Activated CD4-positive, alpha-beta T cell treated with anti-CD3 and anti-CD28 coated beads for 48 hours (primary cell): ENCODE measurements at regions not wholly inside any gene's neighbourhood (a gene's known extent, or its start where the extent isn't known, plus 50 kb on each side); places are given as distances from the start of the nearest gene placed in this dataset.
"Not testable (repeated sequence)": the region's sequence is repeated elsewhere in the genome, so short reads cannot be mapped to it uniquely, and the experiment has no call there.

Source experiments
- DNase-seq: peaks from one replicate; pipeline ENCODE4 v3.0.0-alpha.2; 2020

GRCh38 chr14:71541973-71542690 lies 390.1 kb upstream of the RGS6 start:
- DNase-seq = no peak

GRCh38 chr14:71549421-71550050 lies 382.7 kb upstream of the RGS6 start:
- no peak for DNase-seq

- DNase-seq = no peak
Observed at GRCh38 chr14:71550367-71550766, 381.9 kb upstream of the RGS6 start.

GRCh38 chr14:71551291-71551950 lies 380.8 kb upstream of the RGS6 start:
- no peak for DNase-seq

- no peak for DNase-seq
Observed at GRCh38 chr14:71552809-71553208, 379.4 kb upstream of the RGS6 start.

- no peak for DNase-seq
Observed at GRCh38 chr14:71553779-71554178, 378.4 kb upstream of the RGS6 start.

GRCh38 chr14:71554323-71554722 lies 377.9 kb upstream of the RGS6 start:
- peak; percentile 16 for DNase-seq

GRCh38 chr14:71554959-71555612 lies 377.1 kb upstream of the RGS6 start:
- peak; percentile 28 for DNase-seq

GRCh38 chr14:71555654-71556559 lies 376.3 kb upstream of the RGS6 start:
- DNase-seq = peak; percentile 78

GRCh38 chr14:71556730-71557129 lies 375.5 kb upstream of the RGS6 start:
- no peak for DNase-seq

GRCh38 chr14:71557351-71557750 lies 374.9 kb upstream of the RGS6 start:
- DNase-seq = no peak

- not testable (repeated sequence) for DNase-seq
Observed at GRCh38 chr14:71558943-71559342, 373.3 kb upstream of the RGS6 start.

- DNase-seq = no peak
Observed at GRCh38 chr14:71560751-71561150, 371.5 kb upstream of the RGS6 start.

GRCh38 chr14:71563492-71564153 lies 368.6 kb upstream of the RGS6 start:
- no peak for DNase-seq

GRCh38 chr14:71566276-71566675 lies 366.0 kb upstream of the RGS6 start:
- no peak for DNase-seq

- not testable (repeated sequence) for DNase-seq
Observed at GRCh38 chr14:71567499-71568133, 364.6 kb upstream of the RGS6 start.

- DNase-seq = no peak
Observed at GRCh38 chr14:71574976-71575375, 357.3 kb upstream of the RGS6 start.

GRCh38 chr14:71576472-71576871 lies 355.8 kb upstream of the RGS6 start:
- DNase-seq = no peak

- no peak for DNase-seq
Observed at GRCh38 chr14:71579331-71579730, 352.9 kb upstream of the RGS6 start.

GRCh38 chr14:71582705-71583104 lies 349.5 kb upstream of the RGS6 start:
- DNase-seq = no peak

- DNase-seq = no peak
Observed at GRCh38 chr14:71583194-71583593, 349.0 kb upstream of the RGS6 start.
